Stimulated activated CD8-positive, alpha-beta memory T cell treated with anti-CD3 and anti-CD28 coated beads, Interleukin-7, amount 100 ng/mL, for 4 hours (primary cell): ENCODE measurements at regions not wholly inside any gene's neighbourhood (a gene's known extent, or its start where the extent isn't known, plus 50 kb on each side); places are given as distances from the start of the nearest gene placed in this dataset.

Experiments used
- DNase-seq, 2 donors: peaks; one replicate each; pipeline ENCODE4 v3.0.0-alpha.2; 2020; ENCODE audit warnings: low read depth in 2 of 2

- DNase-seq, result no peak
Measured at GRCh38 chr15:46848704-46849103, 868.6 kb upstream of the SEMA6D start.

DNA sequence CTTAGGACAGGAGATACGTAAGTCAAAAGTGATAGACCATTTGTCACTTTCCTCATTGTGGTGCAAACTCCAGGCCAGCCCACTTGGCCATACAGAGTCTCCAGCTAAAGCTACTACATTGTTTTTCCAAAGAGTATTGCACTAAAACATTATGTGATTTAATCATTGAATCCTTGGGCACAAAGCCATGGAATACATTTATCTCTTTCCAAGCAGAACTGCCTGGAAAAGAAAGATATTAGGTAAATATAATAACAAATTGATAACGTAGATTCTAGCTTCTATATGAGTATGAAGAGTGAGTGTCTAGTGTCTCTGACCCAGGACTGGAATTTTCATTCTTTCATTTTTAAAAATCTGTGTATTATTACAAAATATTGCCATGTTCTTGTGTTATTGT, 863.7 kb upstream of the SEMA6D start:
- DNase-seq, result no peak

DNA sequence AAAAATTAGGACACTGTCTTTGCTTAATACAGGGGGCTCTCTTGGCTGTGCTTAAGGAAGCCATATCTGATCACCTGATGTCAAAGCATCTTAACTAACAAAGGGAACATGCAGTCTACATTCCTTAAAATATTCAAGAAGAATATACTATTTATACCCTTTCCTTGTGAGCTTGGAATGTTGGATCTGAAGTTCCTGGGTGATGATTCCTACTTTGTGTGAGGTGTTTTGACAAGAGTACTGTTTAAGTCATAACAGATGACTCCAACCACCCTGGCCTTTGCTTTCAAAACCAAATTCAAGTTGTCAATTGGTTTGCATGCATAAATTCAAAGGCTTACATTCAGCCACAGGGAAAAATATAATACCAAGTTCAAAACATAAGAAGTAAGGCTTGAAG, 862.7 kb upstream of the SEMA6D start:
- no peak for DNase-seq

DNA sequence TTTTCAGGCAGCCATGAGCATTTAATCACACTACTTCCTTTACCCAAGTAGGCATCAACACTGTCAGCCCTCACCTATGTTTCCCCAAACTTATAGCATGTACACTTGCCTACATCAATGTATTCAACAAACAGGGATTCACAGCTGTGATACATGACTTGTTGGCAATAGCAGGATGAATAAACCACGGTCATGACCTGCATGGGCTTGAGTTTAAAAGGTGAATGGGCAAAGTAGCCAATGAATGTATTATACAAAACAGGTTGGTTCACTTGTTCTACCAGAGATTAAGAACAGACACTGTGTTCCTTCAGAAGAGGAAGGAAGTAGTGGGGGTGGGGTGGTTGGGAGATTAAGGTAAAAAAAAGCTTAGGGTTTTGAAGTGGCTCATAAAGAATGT, 861.9 kb upstream of the SEMA6D start:
- DNase-seq, result no peak

GRCh38 chr15:46856839-46857502, 860.3 kb upstream of the SEMA6D start:
- DNase-seq, result no peak

DNA sequence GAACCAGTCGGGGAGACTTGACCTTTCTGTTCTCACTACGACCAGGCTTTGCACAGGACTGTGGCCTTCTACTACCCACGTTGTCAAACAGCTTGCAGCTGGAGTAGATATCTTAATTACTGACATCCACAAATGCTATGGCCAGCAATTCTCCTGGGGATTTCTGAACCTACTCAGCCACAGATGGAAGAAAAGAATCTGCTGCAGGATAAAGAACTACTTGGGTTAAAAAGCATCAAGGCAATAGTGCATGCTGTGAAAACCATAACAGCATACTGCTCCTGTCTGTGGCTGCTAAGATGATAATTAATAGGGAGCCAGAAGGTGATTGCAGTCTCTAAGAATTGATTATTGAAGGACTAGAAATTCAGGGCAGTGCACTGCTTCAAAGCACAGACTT, 859.2 kb upstream of the SEMA6D start:
- DNase-seq, result no peak

GRCh38 chr15:46861796-46862195, 855.5 kb upstream of the SEMA6D start:
- DNase-seq, result no peak

DNA sequence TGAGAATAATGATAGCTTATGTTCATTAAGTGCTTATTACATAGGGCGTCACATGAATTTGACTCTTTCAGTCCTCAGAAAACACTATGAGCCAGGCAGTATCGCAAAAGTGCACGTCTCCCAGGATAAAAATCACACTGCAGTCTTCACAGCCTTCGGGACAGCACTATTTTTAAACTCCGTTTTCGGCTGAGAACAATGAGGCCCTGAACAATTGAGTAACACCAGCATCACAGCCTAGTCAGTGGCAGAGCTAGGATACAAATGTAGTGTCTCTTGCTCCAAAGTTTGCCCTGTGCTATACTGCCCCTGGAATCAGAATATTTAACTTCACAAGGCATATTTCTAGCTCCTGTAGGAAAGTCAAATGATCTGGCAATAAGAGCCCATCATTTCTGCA, 852.1 kb upstream of the SEMA6D start:
- DNase-seq, result no peak

GRCh38 chr15:46872286-46872980, 844.9 kb upstream of the SEMA6D start:
- no peak for DNase-seq

- DNase-seq, result no peak
Measured at GRCh38 chr15:46872981-46873330, 844.3 kb upstream of the SEMA6D start.

- DNase-seq, result no peak
Measured at GRCh38 chr15:46879032-46879770, 838.1 kb upstream of the SEMA6D start.

DNA sequence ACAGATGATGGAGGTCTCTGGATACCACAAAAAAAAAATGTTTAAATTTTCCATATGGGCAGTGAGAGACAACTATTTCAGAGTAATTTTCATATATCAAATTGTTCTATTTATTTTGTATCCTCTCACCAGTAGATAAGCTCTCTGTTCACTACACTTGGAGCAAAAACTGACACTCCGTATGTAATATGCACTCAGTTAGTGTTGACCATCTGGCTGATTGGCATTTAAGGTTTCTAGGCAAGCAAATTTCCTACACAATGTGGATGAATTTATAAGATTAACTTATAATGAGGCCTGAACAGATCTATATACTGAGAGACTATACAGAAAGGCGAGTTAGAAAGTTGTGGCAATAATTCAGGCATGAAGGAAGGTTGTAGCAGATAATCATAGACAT, 836.5 kb upstream of the SEMA6D start:
- DNase-seq, result no peak

- DNase-seq, result no peak
Measured at GRCh38 chr15:46892621-46893160, 824.6 kb upstream of the SEMA6D start.

DNA sequence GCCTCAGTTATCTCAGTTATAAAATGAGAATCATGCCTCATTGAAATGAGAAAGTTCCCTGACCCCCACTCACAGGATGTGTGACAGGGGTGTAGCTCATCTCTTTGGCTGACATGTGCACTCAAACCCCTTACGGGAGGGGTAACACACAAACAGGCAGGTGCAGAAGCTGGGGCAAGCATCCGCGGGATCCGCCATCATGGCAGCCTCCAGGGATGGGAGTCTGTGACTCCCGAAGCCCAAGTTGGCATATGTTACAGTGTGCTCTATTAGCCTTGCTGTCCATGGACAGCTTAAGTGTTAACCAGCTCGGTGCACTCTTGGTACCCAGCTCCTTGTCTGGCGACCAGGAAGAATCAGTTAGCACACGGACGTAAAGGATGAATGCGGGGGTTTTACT, 822.7 kb upstream of the SEMA6D start:
- no peak for DNase-seq

- DNase-seq, result no peak
Measured at GRCh38 chr15:46897266-46897665, 820.0 kb upstream of the SEMA6D start.

DNA sequence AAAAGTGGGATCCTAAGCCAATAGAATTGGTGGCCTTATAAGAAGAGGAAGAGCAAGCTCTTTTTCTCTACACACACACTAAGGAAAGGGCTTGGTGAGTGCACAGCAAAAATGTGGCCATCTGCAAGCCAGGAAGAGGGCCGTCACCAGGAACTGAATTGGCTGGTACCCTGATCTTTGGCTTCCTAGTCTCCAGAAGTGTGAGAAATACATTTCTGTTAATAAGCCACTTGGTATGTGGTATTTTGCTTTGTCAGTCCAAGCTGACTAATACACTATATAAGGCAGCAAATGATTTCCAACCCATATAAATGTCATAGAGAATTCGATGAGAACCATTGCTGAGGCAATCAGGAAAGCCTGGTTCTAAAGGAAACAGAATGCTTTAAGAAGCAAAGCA, 816.3 kb upstream of the SEMA6D start:
- DNase-seq, result no peak

DNA sequence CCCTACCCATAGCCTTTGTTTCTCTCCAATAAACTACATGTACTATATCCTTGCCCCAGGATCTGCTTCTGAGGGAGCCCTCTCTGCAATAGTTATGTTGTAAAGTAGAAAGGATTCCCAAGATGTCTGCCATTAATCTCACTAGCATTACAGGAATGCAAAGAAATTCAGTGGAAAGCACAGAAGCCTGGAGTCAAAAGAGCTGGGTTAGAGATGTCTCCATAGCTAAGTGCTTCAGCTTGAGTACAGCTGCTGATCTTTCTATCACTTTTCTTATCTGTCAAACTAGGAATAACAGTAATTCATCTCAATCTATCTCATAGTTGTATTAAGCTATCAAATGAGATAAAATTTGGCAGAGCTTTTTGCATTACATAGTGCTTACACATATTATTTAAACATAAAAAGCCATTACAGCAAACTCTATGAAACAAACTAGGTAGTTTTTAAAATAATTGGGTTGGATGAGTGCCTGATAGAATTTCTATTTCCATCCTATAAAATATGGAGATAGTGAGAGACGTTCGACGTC, 799.5 kb upstream of the SEMA6D start:
- no peak for DNase-seq

DNA sequence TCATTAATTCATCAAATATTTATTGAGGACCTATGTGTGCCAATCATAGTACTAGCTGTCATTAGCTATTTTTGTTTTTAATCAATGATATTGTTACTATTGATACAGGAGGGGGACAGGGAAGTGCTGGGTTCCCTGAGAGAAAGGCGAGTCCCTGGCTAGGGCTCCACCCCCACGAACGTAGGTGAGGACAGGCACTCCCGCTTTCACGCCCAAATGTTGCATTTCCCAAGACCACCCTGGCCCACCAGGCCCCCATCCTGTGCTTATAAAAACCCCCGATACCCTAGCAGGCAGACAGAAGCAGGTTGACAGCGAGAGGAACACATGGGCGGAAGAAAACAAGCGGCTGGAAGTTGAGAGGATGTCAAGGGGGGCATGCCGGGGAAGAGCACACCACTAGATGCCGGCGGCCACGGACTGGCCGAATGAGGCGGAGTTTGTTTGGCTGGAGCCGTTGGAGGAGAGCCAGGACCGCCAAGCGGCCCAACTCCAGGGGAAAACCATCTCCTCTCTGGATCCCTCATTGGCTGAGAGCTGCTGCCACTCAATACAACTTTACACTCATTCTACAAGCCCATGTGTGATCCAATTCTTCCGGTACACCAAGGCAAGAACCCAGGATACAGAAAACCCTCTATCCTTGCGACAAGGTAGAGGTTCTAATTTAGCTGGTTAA, 798.7 kb upstream of the SEMA6D start:
- no peak for DNase-seq

DNA sequence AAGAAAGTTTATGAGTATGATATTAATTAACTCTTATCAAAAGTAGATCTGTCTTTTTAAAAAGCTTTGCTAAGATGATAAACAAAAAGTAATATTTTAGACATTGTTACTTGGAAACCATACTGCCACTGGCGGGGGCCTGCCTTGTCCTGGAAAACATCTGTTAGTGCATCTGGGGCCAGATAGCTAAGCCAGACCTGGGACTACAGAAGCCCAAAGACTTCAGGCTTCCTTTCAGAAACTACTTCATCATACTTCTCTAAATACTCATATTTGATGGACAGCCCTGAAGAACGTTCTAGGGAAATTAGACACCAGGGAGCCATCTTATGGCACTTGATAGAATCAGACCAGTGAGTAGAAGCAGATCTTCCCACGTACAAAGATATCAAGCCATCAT, 795.4 kb upstream of the SEMA6D start:
- DNase-seq, result no peak

DNA sequence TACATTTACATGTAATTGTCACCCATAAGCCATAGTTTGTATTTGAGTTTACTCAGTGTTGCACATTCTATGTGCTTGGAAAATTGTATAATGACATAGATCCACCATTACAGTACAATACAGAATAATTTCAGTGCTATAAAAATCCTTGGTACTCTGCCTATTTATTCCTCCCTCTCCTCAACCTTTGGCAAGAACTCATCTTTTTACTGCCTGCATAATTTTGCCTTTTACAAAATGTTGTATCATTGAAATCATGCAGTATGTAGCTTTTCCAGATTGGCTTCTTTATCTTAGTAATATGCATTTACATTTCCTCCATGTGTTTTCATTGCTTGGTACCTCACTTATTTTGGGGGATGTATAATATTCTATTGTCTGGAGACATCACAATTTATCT, 786.9 kb upstream of the SEMA6D start:
- DNase-seq, result no peak

DNA sequence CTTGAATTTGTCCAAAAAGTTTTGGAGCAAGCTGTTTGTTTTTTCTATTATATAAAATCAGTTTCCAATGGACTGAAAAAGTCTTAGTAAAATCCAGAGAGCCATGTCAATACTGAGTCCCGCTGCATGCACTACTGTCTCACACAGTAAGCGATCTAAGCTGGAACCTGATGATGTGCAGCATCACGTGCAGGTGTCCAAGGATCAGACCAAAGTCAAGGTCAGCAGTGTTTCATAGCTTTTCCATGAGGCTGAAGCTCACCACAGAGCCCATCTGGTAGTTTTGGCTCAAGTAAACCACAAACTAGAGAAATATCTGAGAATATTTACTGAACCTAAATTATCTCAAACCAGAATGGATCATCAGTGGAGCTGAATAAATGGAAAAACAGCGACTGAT, 784.0 kb upstream of the SEMA6D start:
- no peak for DNase-seq

DNA sequence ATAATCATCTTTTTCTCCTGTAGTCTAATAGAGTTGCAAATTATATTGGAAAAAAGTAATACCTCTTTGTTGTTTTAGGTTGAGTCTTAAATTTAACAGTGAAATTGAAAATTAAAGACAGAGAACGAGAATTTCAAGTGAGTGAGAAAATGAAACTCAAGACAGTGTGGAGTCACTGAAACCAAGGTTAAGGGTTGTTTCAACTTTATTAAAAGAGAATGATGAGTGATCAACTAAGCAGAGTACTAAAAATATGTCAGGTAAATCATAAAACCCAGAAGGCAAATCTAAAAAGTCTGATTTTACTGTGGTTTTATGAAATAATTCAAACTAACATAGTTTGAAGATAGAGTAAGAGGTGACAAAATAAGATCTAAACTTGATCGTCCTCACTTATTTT, 782.5 kb upstream of the SEMA6D start:
- DNase-seq, result no peak
